ENCODE measurements at regions not wholly inside any gene's neighbourhood (a gene's known extent, or its start where the extent isn't known, plus 50 kb on each side); places are given as distances from the start of the nearest gene placed in this dataset.

- Histone ChIP-seq H3K9me2 (ENCODE audit: insufficient read depth) (no peaks in the 10 kb centered on the region; the same call in 1 of the 2 replicates), H3K79me2 (replicated peaks; ENCODE audit: insufficient read depth) (no peaks in the 10 kb centered on the region), H3K4me2 (no peak overlapping the region), H3K4me1 (ENCODE audit: insufficient read depth) (no peaks in the 10 kb centered on the region), H3F3A (replicated peaks; ENCODE audit: low read depth) (no peaks in the 10 kb centered on the region), H3K27ac (ENCODE audit: low read depth) (no peak overlapping the region), H3K36me3 (ENCODE audit: insufficient read depth) (no peaks in the 10 kb centered on the region), H3K4me3 (no peak overlapping the region), H2AFZ (no peak overlapping the region), H4K20me1 (replicated peaks; ENCODE audit: insufficient read depth) (no peaks in the 10 kb centered on the region), H3K27me3 (ENCODE audit: insufficient read depth) (no peaks in the 10 kb centered on the region)
- DNase-seq (ENCODE audit: low spot score) (no peak), ATAC-seq (no peak)
- Mint-ChIP-seq H3K4me1 (no peaks in the 10 kb centered on the region; the same call in 2 of the 3 replicates), H3K36me3 (ENCODE audit: low read depth) (no peaks in the 10 kb centered on the region), H3K9me3 (no peaks in the 10 kb centered on the region), H3K27me3 (ENCODE audit: insufficient read depth, low read depth, poor library complexity) (peaks cover 4% of the 10 kb centered on the region), H3K4me3 (no peak overlapping the region), H3K27ac (no peak overlapping the region)
- TF ChIP-seq EZH2 (IDR thresholded peaks at IDR 0.05; ENCODE audit: low read depth, unreplicated experiment) = no peak
- no peak for TF ChIP-seq EZH2phosphoT487 (IDR thresholded peaks at IDR 0.05; ENCODE audit: unreplicated experiment)
- TF ChIP-seq CTCF (conservative IDR thresholded peaks at IDR 0.05; ENCODE audit: low read depth in 2 of 2) = no peak
- no peak for TF ChIP-seq JUNB (IDR thresholded peaks at IDR 0.05; ENCODE audit: unreplicated experiment)
- no peak for TF ChIP-seq ZNF114 (CRISPR knock-in tag; IDR thresholded peaks at IDR 0.05)
- no peak for TF ChIP-seq CREB1 (CRISPR knock-in tag; IDR thresholded peaks at IDR 0.05; ENCODE audit: low read depth)
- no peak for TF ChIP-seq POLR2AphosphoS5 (IDR thresholded peaks at IDR 0.05; ENCODE audit: low read depth)
- TF ChIP-seq ETS1 (IDR thresholded peaks at IDR 0.05) = no peak
- TF ChIP-seq REST (IDR thresholded peaks at IDR 0.05; ENCODE audit: unreplicated experiment) = no peak
- TF ChIP-seq NANOG (IDR thresholded peaks at IDR 0.05; ENCODE audit: borderline replicate concordance) = no peak
- TF ChIP-seq ZNF462 (CRISPR knock-in tag; IDR thresholded peaks at IDR 0.05) = no peak
- no peak for TF ChIP-seq ZNF331 (CRISPR knock-in tag; IDR thresholded peaks at IDR 0.05; ENCODE audit: low read depth)
- TF ChIP-seq STAT1 (IDR thresholded peaks at IDR 0.05; ENCODE audit: unreplicated experiment) = no peak
Observed at GRCh38 chr21:27569091-27569490, 602.2 kb upstream of the ADAMTS5 start.

All from GM23338 (cell line).